Endothelial cell of umbilical vein (primary cell): ENCODE measurements at regions not wholly inside any gene's neighbourhood (a gene's known extent, or its start where the extent isn't known, plus 50 kb on each side); places are given as distances from the start of the nearest gene placed in this dataset.

Experiments
- BruUV-seq: library from RNA; stranded (reverse); fragments of 400-500 nt; replicated peaks from 2 replicates; lab custom pipeline; 2021; lab: Mats Ljungman, UMichigan
- CTCF ChIA-PET: fragments of 300-600, 350-600 bp; sonication (Branson Sonifier 250); formaldehyde crosslinking; loops from one replicate; lab custom pipeline; 2021; ENCODE audit warnings: antibody characterized with exemption, inconsistent platforms; lab: Charles Lee
- POLR2A ChIA-PET: fragments of 300-600, 350-600 bp; sonication (Branson Sonifier 250); formaldehyde crosslinking; loops from one replicate; lab custom pipeline; 2021; ENCODE audit warnings: antibody characterized with exemption, inconsistent platforms; lab: Charles Lee
- DNase-seq: peaks from one replicate; pipeline ENCODE4 v3.0.0-alpha.2; 2011; ENCODE audit warnings: low read depth, low spot score
- FAIRE-seq: peaks from 2 replicates; lab custom pipeline; 2011; peaks lifted over from hg19 to GRCh38; lab: Jason Lieb, UNC
- H2AFZ ChIP-seq: 2 replicates; pipeline ENCODE4 v1.6.0; 2012; ENCODE audit warnings: low read depth, low read length, control low read depth, inconsistent platforms
- H3K27ac ChIP-seq: 2 replicates; pipeline ENCODE4 v1.5.1; 2011; ENCODE audit warnings: low read depth, mild to moderate bottlenecking, control low read depth, low read length, moderate library complexity; ENCODE audit not compliant: insufficient read depth
- H3K27me3 ChIP-seq, 2 experiments: 2 replicates each; pipeline versions ENCODE4 v1.6.0 to v1.6.1; 2011; ENCODE audit warnings: low read length in 2 of 2, mixed read lengths in 1 of 2; ENCODE audit not compliant: control insufficient read depth in 2 of 2, insufficient read depth in 2 of 2
- H3K36me3 ChIP-seq, 2 experiments: 2 replicates in 1 of 2; 3 replicates in 1 of 2; pipeline ENCODE4 v1.5.1; 2011; ENCODE audit warnings: low read length in 2 of 2, mild to moderate bottlenecking in 1 of 2, moderate library complexity in 1 of 2; ENCODE audit not compliant: control insufficient read depth in 2 of 2, insufficient read depth in 2 of 2; ENCODE audit errors: extremely low read depth in 1 of 2
- H3K4me1 ChIP-seq: 3 replicates; pipeline ENCODE4 v1.5.1; 2011; ENCODE audit warnings: mild to moderate bottlenecking, low read length; ENCODE audit not compliant: control insufficient read depth, insufficient read depth; ENCODE audit errors: extremely low read depth
- H3K4me2 ChIP-seq: 2 replicates; pipeline ENCODE4 v1.6.1; 2011; ENCODE audit warnings: low read length, control low read depth, mixed read lengths; ENCODE audit not compliant: insufficient read depth
- H3K4me3 ChIP-seq, 3 experiments: fragments of 200-600 bp in 1 of 3; sonication (generic), shearing (Covaris generic) in 1 of 3; replicated peaks in 1 of 3; 2 replicates each; pipeline ENCODE4 v1.5.1; 2011 to 2016; ENCODE audit warnings: control low read depth in 3 of 3, low read length in 3 of 3, mild to moderate bottlenecking in 2 of 3, inconsistent platforms in 1 of 3, low read depth in 1 of 3, moderate library complexity in 1 of 3; ENCODE audit not compliant: insufficient read depth in 1 of 3
- H3K79me2 ChIP-seq: 2 replicates; pipeline ENCODE4 v1.6.0; 2012; ENCODE audit warnings: low read length, inconsistent platforms; ENCODE audit not compliant: control insufficient read depth, insufficient read depth
- H3K9ac ChIP-seq: replicated peaks from 2 replicates; pipeline ENCODE3; 2011; ENCODE audit warnings: low read length, control low read depth; ENCODE audit not compliant: insufficient read depth; ENCODE audit errors: extremely low read depth
- H3K9me1 ChIP-seq: replicated peaks from 3 replicates; pipeline ENCODE4 v1.6.0; 2011; ENCODE audit warnings: mild to moderate bottlenecking, low read length; ENCODE audit not compliant: control insufficient read depth, insufficient read depth; ENCODE audit errors: extremely low read depth
- H3K9me3 ChIP-seq: replicated peaks from 2 replicates; pipeline ENCODE4 v1.5.1; 2012; ENCODE audit warnings: low read length, inconsistent platforms; ENCODE audit not compliant: control insufficient read depth, insufficient read depth
- H4K20me1 ChIP-seq: replicated peaks from 2 replicates; pipeline ENCODE3; 2011; ENCODE audit warnings: mild to moderate bottlenecking, low read length; ENCODE audit not compliant: control insufficient read depth, insufficient read depth; ENCODE audit errors: extremely low read depth
- CTCF ChIP-seq, 2 donors: IDR thresholded peaks; 1 replicate in 1 of 2; 2 replicates in 1 of 2; pipeline ENCODE4 v1.5.1; 2011; ENCODE audit warnings: low read length in 2 of 2, mild to moderate bottlenecking in 2 of 2, moderate library complexity in 2 of 2, control low read depth in 1 of 2, inconsistent platforms in 1 of 2, low read depth in 1 of 2; ENCODE audit not compliant: insufficient read depth in 1 of 2; ENCODE audit errors: extremely low read depth in 1 of 2
- EZH2 ChIP-seq: IDR thresholded peaks from 2 replicates; pipeline ENCODE4 v1.6.1; 2012; ENCODE audit warnings: borderline replicate concordance, low read depth, mild to moderate bottlenecking, moderate library complexity, low read length, inconsistent platforms; ENCODE audit not compliant: severe bottlenecking
- FOS ChIP-seq: IDR thresholded peaks from 2 replicates; pipeline ENCODE4 v1.6.1; 2011; ENCODE audit warnings: mild to moderate bottlenecking, low read length, moderate library complexity, borderline replicate concordance; ENCODE audit not compliant: insufficient read depth
- GATA2 ChIP-seq: IDR thresholded peaks from 2 replicates; pipeline ENCODE4 v1.7.0; 2011; ENCODE audit warnings: low read depth, mild to moderate bottlenecking, moderate library complexity, mixed read lengths, low read length; ENCODE audit not compliant: insufficient read length, insufficient read depth
- MYC ChIP-seq: IDR thresholded peaks from one replicate; pipeline ENCODE4 v1.6.1; 2011; ENCODE audit warnings: mild to moderate bottlenecking, low read depth, low read length
- POLR2A ChIP-seq: IDR thresholded peaks from 2 replicates; pipeline ENCODE4 v1.6.1; 2012; ENCODE audit warnings: low read depth, mild to moderate bottlenecking, control low read depth, low read length
- POLR2AphosphoS5 ChIP-seq: IDR thresholded peaks from 2 replicates; pipeline ENCODE4 v1.6.1; 2012; ENCODE audit warnings: low read depth, mild to moderate bottlenecking, control low read depth, low read length, moderate library complexity; ENCODE audit not compliant: insufficient read depth
- dilution Hi-C: fragments of 300-500 bp; cut with MboI; formaldehyde crosslinking; loops from one replicate; pipeline ENCODE4 v1.15.0; 2019; ENCODE audit warnings: low sequenced_read_pairs; ENCODE audit not compliant: extremely low pct_ligation_motif_present
- intact Hi-C: fragments of 100-400 bp; cut with micrococcal nuclease; formaldehyde crosslinking; loops from one replicate; pipeline ENCODE4 v1.10.0; 2022
- TF ChIP-seq, protein P1 (sequence below): IDR thresholded peaks from 2 replicates; pipeline ENCODE4 v1.6.1; 2011; ENCODE audit not compliant: insufficient read depth, insufficient read length

DNA sequence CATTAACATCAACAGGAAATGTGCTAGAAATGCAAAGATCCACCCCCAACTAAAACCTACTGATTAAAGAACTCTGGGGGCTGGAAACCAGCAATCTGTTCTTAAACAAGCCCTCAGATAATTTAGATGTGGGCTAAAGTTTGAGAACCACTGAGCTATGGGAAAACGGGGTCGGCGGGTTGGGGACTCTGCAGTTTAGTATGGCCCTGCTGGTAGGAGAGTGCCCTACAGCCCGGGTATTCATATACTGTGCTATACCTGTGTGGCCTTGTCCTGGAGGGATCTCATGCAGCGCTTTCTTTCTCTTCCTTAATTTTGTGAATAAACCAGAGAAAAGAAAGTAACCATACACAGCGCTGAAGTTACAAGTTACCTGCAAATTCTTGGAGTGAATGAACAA lies 189.7 kb upstream of the GBE1 start:
- H4K20me1 ChIP-seq, result no peaks in the 10 kb centered on the region
- dilution Hi-C loops (no loop called here), intact Hi-C loops (no loop called here)
- TF ChIP-seq GATA2, result no peak
- TF ChIP-seq POLR2AphosphoS5, result no peak
- TF ChIP-seq, protein P1, sequence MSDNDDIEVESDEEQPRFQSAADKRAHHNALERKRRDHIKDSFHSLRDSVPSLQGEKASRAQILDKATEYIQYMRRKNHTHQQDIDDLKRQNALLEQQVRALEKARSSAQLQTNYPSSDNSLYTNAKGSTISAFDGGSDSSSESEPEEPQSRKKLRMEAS, result no peak
- no peak for TF ChIP-seq EZH2
- no peak for TF ChIP-seq POLR2A
- TF ChIP-seq MYC, result no peak
- no peak for TF ChIP-seq CTCF (IDR thresholded peaks at IDR 0.05; ENCODE audit: extremely low read depth in 1 of 2, insufficient read depth in 1 of 2, low read depth in 1 of 2, low read length in 2 of 2)
- no peak for TF ChIP-seq FOS
- BruUV-seq, result no TSS peak
- H3K27me3 ChIP-seq, result no peaks in the 10 kb centered on the region
- no peak overlapping the region for H3K9ac ChIP-seq
- no peak for DNase-seq
- no peaks in the 10 kb centered on the region for H3K9me1 ChIP-seq
- H3K79me2 ChIP-seq, result no peaks in the 10 kb centered on the region
- FAIRE-seq, result no peak
- H3K4me3 ChIP-seq, result no peak overlapping the region
- CTCF ChIA-PET, result no interaction called here
- H3K4me2 ChIP-seq, result no peak overlapping the region
- no peaks in the 10 kb centered on the region for H3K9me3 ChIP-seq
- H2AFZ ChIP-seq, result no peak overlapping the region
- no peaks in the 10 kb centered on the region for H3K4me1 ChIP-seq
- no peak overlapping the region for H3K27ac ChIP-seq
- POLR2A ChIA-PET, result no interaction called here
- H3K36me3 ChIP-seq, result no peaks in the 10 kb centered on the region
